B cell (primary cell): ENCODE measurements at regions not wholly inside any gene's neighbourhood (a gene's known extent, or its start where the extent isn't known, plus 50 kb on each side); places are given as distances from the start of the nearest gene placed in this dataset.

ENCODE experiments used
- ATAC-seq: fragments of 200-7000 bp; cut with Tn5 transposase; one replicate; pipeline ENCODE4 v1.10.0; 2021; ENCODE audit warnings: low read depth, mild to moderate bottlenecking, moderate number of reproducible peaks, moderate library complexity
- CTCF ChIA-PET: fragments of 350-600 bp; sonication (Branson Sonifier 250); formaldehyde crosslinking; loops from one replicate; lab custom pipeline; 2021; ENCODE audit warnings: antibody characterized with exemption, inconsistent platforms; lab: Charles Lee
- POLR2A ChIA-PET: fragments of 350-600 bp; sonication (Branson Sonifier 250); formaldehyde crosslinking; loops from one replicate; lab custom pipeline; 2021; ENCODE audit warnings: antibody characterized with exemption; lab: Charles Lee
- DNase-seq: peaks from one replicate; pipeline ENCODE4 v3.0.0; 2013
- H2AFZ ChIP-seq: 2 replicates; pipeline ENCODE4 v1.6.1; 2012; ENCODE audit warnings: mild to moderate bottlenecking, low read depth, low read length; ENCODE audit not compliant: insufficient read depth, poor library complexity, severe bottlenecking
- H3K27ac ChIP-seq, 2 donors: 1 replicate in 1 of 2; 2 replicates in 1 of 2; pipeline ENCODE4 v1.5.1; 2012 to 2013; ENCODE audit warnings: low read length in 2 of 2, mild to moderate bottlenecking in 2 of 2, moderate library complexity in 1 of 2
- H3K27me3 ChIP-seq, 4 experiments: fragments of 200-600 bp in 1 of 4; sonication (generic) in 1 of 4; replicated peaks in 1 of 4; 1 replicate in 2 of 4; 2 replicates in 2 of 4; pipeline versions ENCODE4 v1.6.1 to v1.7.0; 2013 to 2016; ENCODE audit warnings: low read length in 3 of 4, mild to moderate bottlenecking in 2 of 4, mixed read lengths in 1 of 4, moderate library complexity in 1 of 4; ENCODE audit not compliant: insufficient read depth in 4 of 4, control insufficient read depth in 3 of 4; ENCODE audit errors: control extremely low read depth in 1 of 4
- H3K36me3 ChIP-seq, 2 experiments: replicated peaks in 1 of 2; 1 replicate in 1 of 2; 2 replicates in 1 of 2; pipeline versions ENCODE4 v1.6.1 to v1.7.1; 2013; ENCODE audit warnings: low read length in 1 of 2; ENCODE audit not compliant: insufficient read depth in 2 of 2, control insufficient read depth in 1 of 2; ENCODE audit errors: control extremely low read depth in 1 of 2, extremely low read depth in 1 of 2
- H3K4me1 ChIP-seq, 2 donors: fragments of 200-600 bp in 1 of 2; sonication (generic) in 1 of 2; 1 replicate in 1 of 2; 2 replicates in 1 of 2; pipeline versions ENCODE4 v1.5.1 to v1.6.1; 2013 to 2017; ENCODE audit warnings: low read length in 2 of 2; ENCODE audit not compliant: control insufficient read depth in 2 of 2, insufficient read depth in 2 of 2
- H3K4me2 ChIP-seq: replicated peaks from 2 replicates; pipeline ENCODE3; 2012; ENCODE audit warnings: mild to moderate bottlenecking, low read depth, low read length; ENCODE audit not compliant: poor library complexity, severe bottlenecking
- H3K4me3 ChIP-seq, 5 experiments: fragments of 200-600 bp in 1 of 5; sonication (generic) in 1 of 5; 1 replicate in 3 of 5; 2 replicates in 2 of 5; pipeline versions ENCODE4 v1.5.1 to v1.7.0; 2011 to 2016; ENCODE audit warnings: low read length in 4 of 5, mild to moderate bottlenecking in 4 of 5, low read depth in 2 of 5, control low read depth in 1 of 5, moderate library complexity in 1 of 5; ENCODE audit not compliant: insufficient read depth in 1 of 5; ENCODE audit errors: control extremely low read depth in 1 of 5, extremely low read depth in 1 of 5
- H3K79me2 ChIP-seq: fragments of 200-600 bp; sonication (generic); one replicate; pipeline ENCODE4 v1.6.0; 2016; ENCODE audit warnings: low read length; ENCODE audit not compliant: control insufficient read depth, insufficient read depth
- H3K9ac ChIP-seq: fragments of 200-600 bp; sonication (generic); 2 replicates; pipeline ENCODE4 v1.6.1; 2017; ENCODE audit warnings: mild to moderate bottlenecking, low read length, moderate library complexity
- H3K9me3 ChIP-seq, 3 donors: one replicate each; pipeline versions ENCODE4 v1.6.1 to v1.7.1; 2013; ENCODE audit warnings: low read length in 2 of 3; ENCODE audit not compliant: control insufficient read depth in 2 of 3, insufficient read depth in 1 of 3; ENCODE audit errors: control extremely low read depth in 1 of 3
- H4K20me1 ChIP-seq: 2 replicates; pipeline ENCODE4 v1.6.0; 2012; ENCODE audit warnings: mild to moderate bottlenecking, low read length; ENCODE audit not compliant: insufficient read depth, control insufficient read depth, poor library complexity, severe bottlenecking
- H3K27ac Mint-ChIP-seq: one replicate; pipeline ENCODE4 v1.8.0; 2021; ENCODE audit warnings: mixed read lengths
- H3K27me3 Mint-ChIP-seq: one replicate; pipeline ENCODE4 v1.8.0; 2021; ENCODE audit warnings: mixed read lengths
- H3K4me1 Mint-ChIP-seq: one replicate; pipeline ENCODE4 v1.8.0; 2021; ENCODE audit warnings: mixed read lengths
- H3K4me3 Mint-ChIP-seq: one replicate; pipeline ENCODE4 v1.8.0; 2021; ENCODE audit warnings: mixed read lengths
- H3K9me3 Mint-ChIP-seq: one replicate; pipeline ENCODE4 v1.8.0; 2022; ENCODE audit warnings: mixed read lengths; ENCODE audit not compliant: insufficient read depth
- CTCF ChIP-seq: fragments of 200-600 bp; IDR thresholded peaks from one replicate; pipeline ENCODE4 v1.8.0; 2022; ENCODE audit warnings: antibody characterized with exemption, mild to moderate bottlenecking
- EZH2 ChIP-seq: IDR thresholded peaks from 2 replicates; pipeline ENCODE4 v1.6.1; 2012; ENCODE audit warnings: borderline replicate concordance, low read depth, mild to moderate bottlenecking, moderate library complexity, low read length; ENCODE audit not compliant: insufficient read depth, poor library complexity, severe bottlenecking
- WGBS: methylation state at CpG from one replicate; pipeline ENCODE4 v1.1.5; 2013; ENCODE audit warnings: missing lambda C conversion rate; ENCODE audit not compliant: insufficient coverage; 5-methylcytosine and 5-hydroxymethylcytosine counted together
- intact Hi-C: fragments of 100-400 bp; cut with micrococcal nuclease; formaldehyde crosslinking; loops from one replicate; pipeline ENCODE4 v1.10.0; 2022

- no peaks in the 10 kb centered on the region for H3K4me1 ChIP-seq
- 80% methylated on average over 8 of the region's 8 CpGs for WGBS
- no peak overlapping the region for H3K4me3 ChIP-seq
- POLR2A ChIA-PET = no interaction called here
- intact Hi-C loops = no loop called here
- no peaks in the 10 kb centered on the region for H4K20me1 ChIP-seq
- H3K4me1 Mint-ChIP-seq = no peaks in the 10 kb centered on the region
- no peak for TF ChIP-seq CTCF
- no peak for TF ChIP-seq EZH2
- CTCF ChIA-PET = no interaction called here
- no peaks in the 10 kb centered on the region for H3K27me3 ChIP-seq
- H3K9ac ChIP-seq = no peak overlapping the region
- H3K4me3 Mint-ChIP-seq = no peak overlapping the region
- no peaks in the 10 kb centered on the region for H3K79me2 ChIP-seq
- peaks cover 0 to 3% (median 0%) of the 10 kb centered on the region in 3 donors for H3K9me3 ChIP-seq
- no peak for DNase-seq
- H3K4me2 ChIP-seq = no peak overlapping the region
- no peaks in the 10 kb centered on the region for H3K9me3 Mint-ChIP-seq
- no peak overlapping the region for H3K27ac Mint-ChIP-seq
- H3K36me3 ChIP-seq = no peaks in the 10 kb centered on the region
- H2AFZ ChIP-seq = no peak overlapping the region
- no peak overlapping the region for H3K27ac ChIP-seq
- H3K27me3 Mint-ChIP-seq = peaks cover 11% of the 10 kb centered on the region
- ATAC-seq = no peak
These were observed 446.6 kb downstream of the SIPA1L2 start for GRCh38 chr1:232183266-232183800.

GRCh38 chr1:232182236-232182635 is 447.7 kb downstream of the SIPA1L2 start:
- H3K27ac Mint-ChIP-seq = no peak overlapping the region
- H3K36me3 ChIP-seq = no peaks in the 10 kb centered on the region
- ATAC-seq = no peak
- H3K4me2 ChIP-seq = no peak overlapping the region
- no peak overlapping the region for H3K27ac ChIP-seq
- H3K79me2 ChIP-seq = no peaks in the 10 kb centered on the region
- intact Hi-C loops = no loop called here
- H3K4me1 Mint-ChIP-seq = no peaks in the 10 kb centered on the region
- no peak overlapping the region for H3K4me3 ChIP-seq
- no peak for DNase-seq
- WGBS = 71% methylated on average over 6 of the region's 8 CpGs
- H3K4me3 Mint-ChIP-seq = no peak overlapping the region
- TF ChIP-seq EZH2 (no peak), CTCF (no peak)
- H3K9ac ChIP-seq = no peak overlapping the region
- no peak overlapping the region for H2AFZ ChIP-seq
- no peaks in the 10 kb centered on the region for H3K9me3 Mint-ChIP-seq
- H3K27me3 ChIP-seq = no peaks in the 10 kb centered on the region
- H3K27me3 Mint-ChIP-seq = peaks cover 6% of the 10 kb centered on the region
- ChIA-PET POLR2A (no interaction called here), CTCF (no interaction called here)
- H3K9me3 ChIP-seq = peaks cover 0 to 3% (median 0%) of the 10 kb centered on the region in 3 donors
- no peaks in the 10 kb centered on the region for H3K4me1 ChIP-seq
- no peaks in the 10 kb centered on the region for H4K20me1 ChIP-seq
